K562 (cell line): ENCODE measurements at regions not wholly inside any gene's neighbourhood (a gene's known extent, or its start where the extent isn't known, plus 50 kb on each side); places are given as distances from the start of the nearest gene placed in this dataset.

ENCODE experiments used
- CTCF ChIP-seq, 3 experiments: IDR thresholded peaks in 2 of 3; conservative IDR thresholded peaks in 1 of 3; 2 replicates each; pipeline ENCODE4 v1.5.1; 2011 to 2012; ENCODE audit warnings: low read length in 3 of 3, mild to moderate bottlenecking in 3 of 3, control low read depth in 2 of 3, improper control_type of control experiment in 1 of 3, inconsistent platforms in 1 of 3, low read depth in 1 of 3, mixed read lengths in 1 of 3, moderate library complexity in 1 of 3; ENCODE audit not compliant: insufficient read depth in 2 of 3
- POLR2AphosphoS5 ChIP-seq: IDR thresholded peaks from 2 replicates; pipeline ENCODE4 v1.6.1; 2011; ENCODE audit warnings: mild to moderate bottlenecking, low read depth, low read length, moderate library complexity; ENCODE audit not compliant: control insufficient read depth, insufficient read depth
- TARDBP ChIP-seq: fragments of 450-650 bp; IDR thresholded peaks from 2 replicates; pipeline ENCODE4 v1.6.1; 2016
- ZNF239 ChIP-seq: fragments of 250-450 bp; sonication (Bioruptor Pico); IDR thresholded peaks from 2 replicates; pipeline ENCODE4 v1.4.0; 2020; ENCODE audit warnings: mild to moderate bottlenecking
- ZNF253 ChIP-seq: fragments of 250-450 bp; sonication (Bioruptor Pico); conservative IDR thresholded peaks from 2 replicates; pipeline ENCODE4 v1.6.1; 2021; ENCODE audit warnings: mild to moderate bottlenecking
- TF ChIP-seq, protein P1 (sequence below): fragments of 450-650 bp; IDR thresholded peaks from 2 replicates; pipeline ENCODE4 v1.6.1; 2016

GRCh38 chr12:69171881-69172280 lies 67.5 kb upstream of the CPSF6 start:
- no peak for TF ChIP-seq POLR2AphosphoS5
- no peak for TF ChIP-seq ZNF239
- TF ChIP-seq TARDBP: no peak
- TF ChIP-seq CTCF (IDR thresholded peaks at IDR 0.05 in 2 of 3, conservative IDR thresholded peaks at IDR 0.05 in 1 of 3; ENCODE audit: insufficient read depth in 2 of 3, low read depth in 1 of 3, low read length in 3 of 3): no peak
- TF ChIP-seq, protein P1, sequence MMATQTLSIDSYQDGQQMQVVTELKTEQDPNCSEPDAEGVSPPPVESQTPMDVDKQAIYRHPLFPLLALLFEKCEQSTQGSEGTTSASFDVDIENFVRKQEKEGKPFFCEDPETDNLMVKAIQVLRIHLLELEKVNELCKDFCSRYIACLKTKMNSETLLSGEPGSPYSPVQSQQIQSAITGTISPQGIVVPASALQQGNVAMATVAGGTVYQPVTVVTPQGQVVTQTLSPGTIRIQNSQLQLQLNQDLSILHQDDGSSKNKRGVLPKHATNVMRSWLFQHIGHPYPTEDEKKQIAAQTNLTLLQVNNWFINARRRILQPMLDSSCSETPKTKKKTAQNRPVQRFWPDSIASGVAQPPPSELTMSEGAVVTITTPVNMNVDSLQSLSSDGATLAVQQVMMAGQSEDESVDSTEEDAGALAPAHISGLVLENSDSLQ: no peak
- no peak for TF ChIP-seq ZNF253 (CRISPR knock-in tag)
